Erythroblast (primary cell): ENCODE measurements at regions not wholly inside any gene's neighbourhood (a gene's known extent, or its start where the extent isn't known, plus 50 kb on each side); places are given as distances from the start of the nearest gene placed in this dataset.

Experiments
- GATA1 ChIP-seq: IDR thresholded peaks from 2 replicates; pipeline ENCODE4 v1.6.1; 2011; ENCODE audit warnings: low read depth, mild to moderate bottlenecking, control low read depth, low read length, moderate library complexity
- POLR2A ChIP-seq: IDR thresholded peaks from 2 replicates; pipeline ENCODE4 v1.6.1; 2011; ENCODE audit warnings: mild to moderate bottlenecking, low read length

DNA sequence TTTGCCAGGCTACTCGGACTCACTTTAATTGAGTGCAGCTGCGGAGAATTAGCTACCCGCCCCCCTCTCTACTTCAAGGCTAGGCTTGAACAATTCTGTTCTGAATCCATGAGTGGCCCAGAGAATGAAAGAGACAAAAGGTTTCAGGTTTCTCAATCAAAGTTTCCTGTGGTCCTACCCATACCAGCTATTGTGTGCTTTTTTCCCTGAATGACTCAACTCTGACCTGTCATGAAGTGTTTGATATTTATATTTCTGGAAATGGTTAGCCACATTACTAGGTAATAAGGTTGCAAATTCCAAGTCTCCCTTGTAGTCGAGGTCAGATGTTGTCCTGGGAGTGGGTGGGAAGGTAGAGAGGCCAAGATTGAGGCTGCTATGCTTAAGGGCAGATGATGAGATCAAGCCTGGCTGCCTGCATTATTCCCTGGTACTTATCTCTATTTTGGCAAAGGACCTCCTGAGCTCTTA, 392.7 kb upstream of the TBL1XR1 start:
- TF ChIP-seq POLR2A = no peak
- no peak for TF ChIP-seq GATA1
